ENCODE measurements at regions not wholly inside any gene's neighbourhood (a gene's known extent, or its start where the extent isn't known, plus 50 kb on each side); places are given as distances from the start of the nearest gene placed in this dataset.
"Not testable (repeated sequence)": the region's sequence is repeated elsewhere in the genome, so short reads cannot be mapped to it uniquely, and the experiment has no call there.

DNA sequence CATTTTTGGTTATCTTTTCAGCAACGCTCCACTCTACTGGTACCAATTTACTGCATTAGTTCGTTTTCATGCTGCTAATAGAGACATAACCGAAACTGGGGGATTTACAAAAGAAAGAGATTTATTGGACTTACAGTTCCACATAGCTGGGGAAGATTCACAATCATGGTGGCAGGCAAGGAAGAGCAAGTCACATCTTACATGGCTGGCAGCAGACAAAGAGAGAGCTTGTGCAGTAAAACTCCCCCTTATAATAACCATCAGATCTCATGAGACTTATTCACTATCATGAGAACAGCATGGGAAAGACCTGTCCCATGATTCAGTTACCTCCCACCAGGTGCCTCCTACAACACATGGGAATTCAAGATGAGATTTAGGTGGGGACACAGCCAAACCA is 1474.2 kb upstream of the NUDT12 start:
- TF ChIP-seq, protein P1, sequence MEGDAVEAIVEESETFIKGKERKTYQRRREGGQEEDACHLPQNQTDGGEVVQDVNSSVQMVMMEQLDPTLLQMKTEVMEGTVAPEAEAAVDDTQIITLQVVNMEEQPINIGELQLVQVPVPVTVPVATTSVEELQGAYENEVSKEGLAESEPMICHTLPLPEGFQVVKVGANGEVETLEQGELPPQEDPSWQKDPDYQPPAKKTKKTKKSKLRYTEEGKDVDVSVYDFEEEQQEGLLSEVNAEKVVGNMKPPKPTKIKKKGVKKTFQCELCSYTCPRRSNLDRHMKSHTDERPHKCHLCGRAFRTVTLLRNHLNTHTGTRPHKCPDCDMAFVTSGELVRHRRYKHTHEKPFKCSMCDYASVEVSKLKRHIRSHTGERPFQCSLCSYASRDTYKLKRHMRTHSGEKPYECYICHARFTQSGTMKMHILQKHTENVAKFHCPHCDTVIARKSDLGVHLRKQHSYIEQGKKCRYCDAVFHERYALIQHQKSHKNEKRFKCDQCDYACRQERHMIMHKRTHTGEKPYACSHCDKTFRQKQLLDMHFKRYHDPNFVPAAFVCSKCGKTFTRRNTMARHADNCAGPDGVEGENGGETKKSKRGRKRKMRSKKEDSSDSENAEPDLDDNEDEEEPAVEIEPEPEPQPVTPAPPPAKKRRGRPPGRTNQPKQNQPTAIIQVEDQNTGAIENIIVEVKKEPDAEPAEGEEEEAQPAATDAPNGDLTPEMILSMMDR (IDR thresholded peaks at IDR 0.05), result not testable (repeated sequence)
- not testable (repeated sequence) for TF ChIP-seq POLR2A (IDR thresholded peaks at IDR 0.05)

All from right lobe of liver (tissue), 4 donors.